Chondrocyte (in vitro differentiated cells): ENCODE measurements at regions not wholly inside any gene's neighbourhood (a gene's known extent, or its start where the extent isn't known, plus 50 kb on each side); places are given as distances from the start of the nearest gene placed in this dataset.

Source experiments
- DNase-seq: peaks from one replicate; pipeline ENCODE4 v3.0.0; 2021; ENCODE audit warnings: mixed read lengths, low spot score
- H3K27ac Mint-ChIP-seq: one replicate; pipeline ENCODE4 v1.8.0; 2021; ENCODE audit warnings: mild to moderate bottlenecking, moderate library complexity, mixed read lengths; ENCODE audit not compliant: unreplicated experiment
- H3K27me3 Mint-ChIP-seq: 2 replicates; pipeline ENCODE4 v1.8.0; 2021; ENCODE audit warnings: low read depth, mixed read lengths
- H3K36me3 Mint-ChIP-seq: 2 replicates; pipeline ENCODE4 v1.8.0; 2021; ENCODE audit warnings: low read depth, mixed read lengths
- H3K4me1 Mint-ChIP-seq: 2 replicates; pipeline ENCODE4 v1.8.0; 2021; ENCODE audit warnings: low read depth, mild to moderate bottlenecking, mixed read lengths
- H3K4me3 Mint-ChIP-seq: one replicate; pipeline ENCODE4 v1.8.0; 2021; ENCODE audit warnings: mild to moderate bottlenecking, moderate library complexity, mixed read lengths; ENCODE audit not compliant: unreplicated experiment
- H3K9me3 Mint-ChIP-seq: 2 replicates; pipeline ENCODE4 v1.8.0; 2021; ENCODE audit warnings: low read depth, mixed read lengths
- CTCF ChIP-seq: fragments of 200-600 bp; sonication (generic); IDR thresholded peaks from 2 replicates; pipeline ENCODE4 v1.5.0; 2021; ENCODE audit warnings: antibody characterized with exemption, mild to moderate bottlenecking, moderate library complexity

DNA sequence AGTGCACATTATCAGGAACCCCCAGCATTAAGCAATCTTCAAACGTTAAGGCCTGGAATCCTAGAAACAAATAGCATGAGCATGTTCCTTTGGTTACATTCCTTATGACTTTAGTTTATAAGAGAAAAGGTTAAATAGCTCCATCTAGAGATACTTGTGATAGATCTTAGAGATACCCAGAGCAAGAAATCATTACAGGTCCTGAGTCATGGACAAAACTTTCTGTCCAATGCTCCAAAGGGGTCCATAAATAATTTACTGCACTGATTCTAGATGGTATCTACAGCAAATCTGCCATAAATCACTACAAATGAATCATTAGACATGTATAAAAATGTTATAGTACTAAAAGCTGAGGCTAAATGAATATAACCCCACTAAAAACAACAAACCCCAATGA is 139.6 kb downstream of the HTR1A start:
- no peak overlapping the region for H3K4me3 Mint-ChIP-seq
- no peak overlapping the region for H3K27ac Mint-ChIP-seq
- H3K9me3 Mint-ChIP-seq, result no peaks in the 10 kb centered on the region
- TF ChIP-seq CTCF, result peak; percentile 28
- no peak for DNase-seq
- peaks cover 3% of the 10 kb centered on the region for H3K27me3 Mint-ChIP-seq
- H3K4me1 Mint-ChIP-seq, result no peaks in the 10 kb centered on the region
- no peaks in the 10 kb centered on the region for H3K36me3 Mint-ChIP-seq

DNA sequence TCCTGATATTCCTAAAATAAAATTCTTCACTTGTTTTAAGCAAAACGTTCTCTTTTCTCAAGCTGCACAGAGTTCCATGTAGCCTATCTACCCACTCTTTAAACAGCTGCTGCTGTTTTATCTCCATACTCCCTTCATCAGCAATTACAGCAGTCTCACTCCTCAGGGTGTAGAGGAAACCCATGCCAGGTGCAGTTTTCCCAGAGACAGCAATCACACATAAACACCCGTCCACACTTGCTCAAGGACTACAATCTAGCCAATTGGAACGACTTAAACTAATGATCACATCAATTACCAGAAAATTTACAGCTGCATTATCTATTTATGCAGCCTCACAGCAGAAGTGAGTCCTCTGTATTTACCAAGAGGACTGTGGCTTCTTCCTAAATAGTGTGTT is 141.7 kb downstream of the HTR1A start:
- Mint-ChIP-seq H3K36me3 (no peaks in the 10 kb centered on the region), H3K27me3 (peaks cover 3% of the 10 kb centered on the region), H3K4me1 (no peaks in the 10 kb centered on the region), H3K27ac (no peak overlapping the region), H3K4me3 (no peak overlapping the region), H3K9me3 (no peaks in the 10 kb centered on the region)
- no peak for TF ChIP-seq CTCF
- DNase-seq, result no peak

GRCh38 chr5:63812693-63813092 is 149.6 kb downstream of the HTR1A start:
- Mint-ChIP-seq H3K27me3 (no peaks in the 10 kb centered on the region), H3K4me1 (no peaks in the 10 kb centered on the region), H3K36me3 (peaks cover 2% of the 10 kb centered on the region), H3K27ac (no peak overlapping the region), H3K9me3 (peaks cover 10% of the 10 kb centered on the region), H3K4me3 (no peak overlapping the region)
- TF ChIP-seq CTCF, result no peak
- DNase-seq, result no peak

DNA sequence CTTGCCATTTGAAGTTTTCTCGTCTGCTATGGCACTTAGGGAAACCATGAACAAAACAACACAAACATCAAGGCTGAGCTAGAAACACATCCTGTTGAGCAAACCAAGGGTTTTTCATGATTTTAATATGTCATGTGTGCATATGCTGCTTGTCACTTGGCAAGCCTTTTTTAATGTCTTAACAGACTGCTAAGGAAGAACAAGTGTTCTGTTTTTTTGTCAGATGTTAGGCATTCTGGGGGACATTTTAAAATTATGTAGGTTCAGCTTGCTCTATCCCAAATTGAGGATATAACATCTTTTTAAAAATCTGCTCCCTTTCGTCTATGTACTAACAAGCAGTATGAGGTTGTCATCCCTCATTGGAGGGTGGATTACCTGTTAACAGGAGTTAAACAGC is 150.3 kb downstream of the HTR1A start:
- Mint-ChIP-seq H3K4me3 (no peak overlapping the region), H3K9me3 (peaks cover 10% of the 10 kb centered on the region), H3K4me1 (no peaks in the 10 kb centered on the region), H3K36me3 (peaks cover 2% of the 10 kb centered on the region), H3K27ac (no peak overlapping the region), H3K27me3 (no peaks in the 10 kb centered on the region)
- DNase-seq, result no peak
- TF ChIP-seq CTCF, result no peak

- no peak for TF ChIP-seq CTCF
- Mint-ChIP-seq H3K36me3 (peaks cover 2% of the 10 kb centered on the region), H3K27me3 (no peaks in the 10 kb centered on the region), H3K27ac (no peak overlapping the region), H3K9me3 (peaks cover 10% of the 10 kb centered on the region), H3K4me1 (no peaks in the 10 kb centered on the region), H3K4me3 (no peak overlapping the region)
- no peak for DNase-seq
These were observed 151.0 kb downstream of the HTR1A start for GRCh38 chr5:63811286-63811685.
